Osteocyte (in vitro differentiated cells): ENCODE measurements at regions not wholly inside any gene's neighbourhood (a gene's known extent, or its start where the extent isn't known, plus 50 kb on each side); places are given as distances from the start of the nearest gene placed in this dataset.

Experiments used
- DNase-seq: peaks from one replicate; pipeline ENCODE4 v3.0.0; 2021; ENCODE audit warnings: mixed read lengths; ENCODE audit not compliant: unreplicated experiment; ENCODE audit errors: extremely low spot score
- H3K27ac Mint-ChIP-seq: one replicate; pipeline ENCODE4 v1.8.0; 2021; ENCODE audit warnings: mild to moderate bottlenecking, mixed read lengths; ENCODE audit not compliant: unreplicated experiment
- H3K27me3 Mint-ChIP-seq: one replicate; pipeline ENCODE4 v1.8.0; 2021; ENCODE audit warnings: mixed read lengths; ENCODE audit not compliant: unreplicated experiment
- H3K36me3 Mint-ChIP-seq: one replicate; pipeline ENCODE4 v1.8.0; 2021; ENCODE audit warnings: mixed read lengths; ENCODE audit not compliant: unreplicated experiment
- H3K4me1 Mint-ChIP-seq: one replicate; pipeline ENCODE4 v1.8.0; 2021; ENCODE audit warnings: mixed read lengths; ENCODE audit not compliant: unreplicated experiment
- H3K4me3 Mint-ChIP-seq: one replicate; pipeline ENCODE4 v1.8.0; 2021; ENCODE audit warnings: mild to moderate bottlenecking, moderate library complexity, mixed read lengths; ENCODE audit not compliant: unreplicated experiment
- H3K9me3 Mint-ChIP-seq: one replicate; pipeline ENCODE4 v1.8.0; 2021; ENCODE audit warnings: mixed read lengths; ENCODE audit not compliant: unreplicated experiment
- TF ChIP-seq, protein P1 (sequence below): fragments of 200-600 bp; sonication (generic); IDR thresholded peaks from 2 replicates; pipeline ENCODE4 v1.5.0; 2021; ENCODE audit warnings: antibody characterized with exemption, mild to moderate bottlenecking, moderate library complexity

GRCh38 chr3:30314757-30315325 is 291.6 kb upstream of the TGFBR2 start:
- no peaks in the 10 kb centered on the region for H3K9me3 Mint-ChIP-seq
- TF ChIP-seq, protein P1, sequence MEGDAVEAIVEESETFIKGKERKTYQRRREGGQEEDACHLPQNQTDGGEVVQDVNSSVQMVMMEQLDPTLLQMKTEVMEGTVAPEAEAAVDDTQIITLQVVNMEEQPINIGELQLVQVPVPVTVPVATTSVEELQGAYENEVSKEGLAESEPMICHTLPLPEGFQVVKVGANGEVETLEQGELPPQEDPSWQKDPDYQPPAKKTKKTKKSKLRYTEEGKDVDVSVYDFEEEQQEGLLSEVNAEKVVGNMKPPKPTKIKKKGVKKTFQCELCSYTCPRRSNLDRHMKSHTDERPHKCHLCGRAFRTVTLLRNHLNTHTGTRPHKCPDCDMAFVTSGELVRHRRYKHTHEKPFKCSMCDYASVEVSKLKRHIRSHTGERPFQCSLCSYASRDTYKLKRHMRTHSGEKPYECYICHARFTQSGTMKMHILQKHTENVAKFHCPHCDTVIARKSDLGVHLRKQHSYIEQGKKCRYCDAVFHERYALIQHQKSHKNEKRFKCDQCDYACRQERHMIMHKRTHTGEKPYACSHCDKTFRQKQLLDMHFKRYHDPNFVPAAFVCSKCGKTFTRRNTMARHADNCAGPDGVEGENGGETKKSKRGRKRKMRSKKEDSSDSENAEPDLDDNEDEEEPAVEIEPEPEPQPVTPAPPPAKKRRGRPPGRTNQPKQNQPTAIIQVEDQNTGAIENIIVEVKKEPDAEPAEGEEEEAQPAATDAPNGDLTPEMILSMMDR = no peak
- H3K36me3 Mint-ChIP-seq = no peaks in the 10 kb centered on the region
- peaks cover 20% of the 10 kb centered on the region for H3K4me1 Mint-ChIP-seq
- no peak overlapping the region for H3K4me3 Mint-ChIP-seq
- DNase-seq = no peak
- peak overlapping the region; percentile 68 for H3K27ac Mint-ChIP-seq
- H3K27me3 Mint-ChIP-seq = no peaks in the 10 kb centered on the region

- Mint-ChIP-seq H3K4me3 (no peak overlapping the region), H3K4me1 (peaks cover 25% of the 10 kb centered on the region), H3K36me3 (no peaks in the 10 kb centered on the region), H3K27ac (peak overlapping the region; percentile 68), H3K9me3 (no peaks in the 10 kb centered on the region), H3K27me3 (no peaks in the 10 kb centered on the region)
- TF ChIP-seq, protein P1 = no peak
- DNase-seq = no peak
These were observed 291.0 kb upstream of the TGFBR2 start for GRCh38 chr3:30315447-30315846.

DNA sequence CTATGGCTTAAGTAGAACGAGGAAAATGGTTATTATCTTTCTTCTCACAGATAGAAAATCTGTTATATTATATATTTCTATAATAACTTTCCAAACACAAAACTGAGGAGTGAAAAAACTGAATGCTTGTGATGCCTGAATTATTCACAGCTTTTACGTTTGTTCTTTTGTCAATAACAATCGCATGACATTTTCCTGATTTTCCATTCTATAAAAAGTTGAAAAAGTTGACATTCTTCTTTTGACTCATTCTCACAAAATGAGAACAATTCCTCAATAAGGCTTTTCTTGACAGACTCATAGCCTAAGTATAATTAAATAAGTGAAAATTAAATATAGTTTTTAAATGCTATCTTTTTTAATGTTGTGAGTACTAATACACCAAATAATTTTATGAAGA is 288.8 kb upstream of the TGFBR2 start:
- Mint-ChIP-seq H3K27ac (no peak overlapping the region), H3K4me1 (peaks cover 25% of the 10 kb centered on the region), H3K27me3 (no peaks in the 10 kb centered on the region), H3K36me3 (no peaks in the 10 kb centered on the region), H3K4me3 (no peak overlapping the region), H3K9me3 (peaks cover 14% of the 10 kb centered on the region)
- TF ChIP-seq, protein P1 = no peak
- DNase-seq = no peak

- peaks cover 15% of the 10 kb centered on the region for H3K9me3 Mint-ChIP-seq
- no peak for DNase-seq
- H3K27me3 Mint-ChIP-seq = no peaks in the 10 kb centered on the region
- H3K4me3 Mint-ChIP-seq = no peak overlapping the region
- H3K4me1 Mint-ChIP-seq = peaks cover 25% of the 10 kb centered on the region
- H3K27ac Mint-ChIP-seq = no peak overlapping the region
- no peaks in the 10 kb centered on the region for H3K36me3 Mint-ChIP-seq
- TF ChIP-seq, protein P1 = no peak
These were observed 288.3 kb upstream of the TGFBR2 start for GRCh38 chr3:30318110-30318509.

- peaks cover 15% of the 10 kb centered on the region for H3K9me3 Mint-ChIP-seq
- no peak for DNase-seq
- peak overlapping the region; percentile 68 for H3K27ac Mint-ChIP-seq
- H3K4me1 Mint-ChIP-seq = peaks cover 23% of the 10 kb centered on the region
- no peaks in the 10 kb centered on the region for H3K27me3 Mint-ChIP-seq
- no peaks in the 10 kb centered on the region for H3K36me3 Mint-ChIP-seq
- TF ChIP-seq, protein P1 = peak; percentile 60
- H3K4me3 Mint-ChIP-seq = no peak overlapping the region
These were observed 286.7 kb upstream of the TGFBR2 start for GRCh38 chr3:30319713-30320112.
